Trophoblast cell (in vitro differentiated cells and primary cell): ENCODE measurements at regions not wholly inside any gene's neighbourhood (a gene's known extent, or its start where the extent isn't known, plus 50 kb on each side); places are given as distances from the start of the nearest gene placed in this dataset.
"Not testable (repeated sequence)": the region's sequence is repeated elsewhere in the genome, so short reads cannot be mapped to it uniquely, and the experiment has no call there.

Source experiments
- DNase-seq, 2 donors: peaks; one replicate each; pipeline ENCODE4 v3.0.0-alpha.2; 2016
- H2AFZ ChIP-seq: 2 replicates; pipeline ENCODE4 v1.6.1; 2013; ENCODE audit warnings: low read length, moderate library complexity, mild to moderate bottlenecking; ENCODE audit not compliant: insufficient read depth, poor library complexity
- H2AK5ac ChIP-seq: 2 replicates; pipeline ENCODE4 v1.6.1; 2013; ENCODE audit warnings: mild to moderate bottlenecking, low read length
- H2BK120ac ChIP-seq: 2 replicates; pipeline ENCODE4 v1.6.1; 2013; ENCODE audit warnings: low read length, mild to moderate bottlenecking, moderate library complexity; ENCODE audit not compliant: insufficient read depth, poor library complexity
- H2BK12ac ChIP-seq: 2 replicates; pipeline ENCODE4 v1.6.1; 2013; ENCODE audit warnings: mild to moderate bottlenecking, low read length, moderate library complexity
- H2BK5ac ChIP-seq: 2 replicates; pipeline ENCODE4 v1.6.1; 2013; ENCODE audit warnings: low read length, low read depth, moderate library complexity, mild to moderate bottlenecking; ENCODE audit not compliant: poor library complexity
- H3K14ac ChIP-seq: 2 replicates; pipeline ENCODE4 v1.6.1; 2013; ENCODE audit warnings: mild to moderate bottlenecking, low read length
- H3K18ac ChIP-seq: 2 replicates; pipeline ENCODE4 v1.6.1; 2013; ENCODE audit warnings: mild to moderate bottlenecking, low read length
- H3K23ac ChIP-seq: 2 replicates; pipeline ENCODE4 v1.6.1; 2013; ENCODE audit warnings: low read length
- H3K27ac ChIP-seq: 2 replicates; pipeline ENCODE4 v1.5.1; 2013; ENCODE audit warnings: low read depth, mild to moderate bottlenecking, inconsistent platforms, low read length, moderate library complexity
- H3K27me3 ChIP-seq: 2 replicates; pipeline ENCODE4 v1.6.1; 2013; ENCODE audit warnings: inconsistent platforms, mild to moderate bottlenecking, low read length, moderate library complexity; ENCODE audit not compliant: insufficient read depth
- H3K36me3 ChIP-seq, 2 experiments: 1 replicate in 1 of 2; 2 replicates in 1 of 2; pipeline ENCODE4 v1.6.1; 2013; ENCODE audit warnings: low read length in 2 of 2, mild to moderate bottlenecking in 2 of 2, moderate library complexity in 1 of 2; ENCODE audit not compliant: insufficient read depth in 2 of 2, control insufficient read depth in 1 of 2
- H3K4ac ChIP-seq: 2 replicates; pipeline ENCODE4 v1.6.1; 2013; ENCODE audit warnings: low read depth, mild to moderate bottlenecking, low read length, moderate library complexity
- H3K4me1 ChIP-seq, 2 experiments: 1 replicate in 1 of 2; 2 replicates in 1 of 2; pipeline ENCODE4 v1.6.1; 2013; ENCODE audit warnings: low read length in 2 of 2, mild to moderate bottlenecking in 2 of 2, moderate library complexity in 1 of 2; ENCODE audit not compliant: insufficient read depth in 2 of 2, control insufficient read depth in 1 of 2
- H3K4me2 ChIP-seq: 2 replicates; pipeline ENCODE4 v1.6.1; 2013; ENCODE audit warnings: inconsistent platforms, mild to moderate bottlenecking, low read length, moderate library complexity
- H3K4me3 ChIP-seq: 2 replicates; pipeline ENCODE4 v1.5.1; 2013; ENCODE audit warnings: mild to moderate bottlenecking, low read depth, low read length, inconsistent platforms
- H3K79me1 ChIP-seq: one replicate; pipeline ENCODE4 v1.6.1; 2013; ENCODE audit warnings: low read length
- H3K79me2 ChIP-seq: 2 replicates; pipeline ENCODE4 v1.6.1; 2013; ENCODE audit warnings: low read length, mild to moderate bottlenecking; ENCODE audit not compliant: control insufficient read depth, insufficient read depth, poor library complexity
- H3K9ac ChIP-seq: 2 replicates; pipeline ENCODE4 v1.6.1; 2013; ENCODE audit warnings: mild to moderate bottlenecking, low read length
- H3K9me3 ChIP-seq: 2 replicates; pipeline ENCODE4 v1.6.1; 2013; ENCODE audit warnings: low read depth, mild to moderate bottlenecking, control low read depth, inconsistent platforms, low read length; ENCODE audit not compliant: insufficient read depth
- H4K12ac ChIP-seq: 2 replicates; pipeline ENCODE4 v1.6.1; 2013; ENCODE audit warnings: low read depth, mild to moderate bottlenecking, low read length, moderate library complexity
- H4K8ac ChIP-seq: 2 replicates; pipeline ENCODE4 v1.6.1; 2013; ENCODE audit warnings: low read depth, mild to moderate bottlenecking, low read length, moderate library complexity
- H4K91ac ChIP-seq: one replicate; pipeline ENCODE4 v1.6.1; 2013; ENCODE audit warnings: low read depth, mild to moderate bottlenecking, low read length, moderate library complexity
- WGBS: extraction: QIAGEN DNeasy Blood & Tissue Kit; methylation state at CpG from one replicate; pipeline ENCODE4 v1.1.7; 2013; ENCODE audit warnings: missing lambda C conversion rate; ENCODE audit not compliant: insufficient read length, insufficient coverage; ENCODE audit errors: extremely low coverage; 5-methylcytosine and 5-hydroxymethylcytosine counted together

DNA sequence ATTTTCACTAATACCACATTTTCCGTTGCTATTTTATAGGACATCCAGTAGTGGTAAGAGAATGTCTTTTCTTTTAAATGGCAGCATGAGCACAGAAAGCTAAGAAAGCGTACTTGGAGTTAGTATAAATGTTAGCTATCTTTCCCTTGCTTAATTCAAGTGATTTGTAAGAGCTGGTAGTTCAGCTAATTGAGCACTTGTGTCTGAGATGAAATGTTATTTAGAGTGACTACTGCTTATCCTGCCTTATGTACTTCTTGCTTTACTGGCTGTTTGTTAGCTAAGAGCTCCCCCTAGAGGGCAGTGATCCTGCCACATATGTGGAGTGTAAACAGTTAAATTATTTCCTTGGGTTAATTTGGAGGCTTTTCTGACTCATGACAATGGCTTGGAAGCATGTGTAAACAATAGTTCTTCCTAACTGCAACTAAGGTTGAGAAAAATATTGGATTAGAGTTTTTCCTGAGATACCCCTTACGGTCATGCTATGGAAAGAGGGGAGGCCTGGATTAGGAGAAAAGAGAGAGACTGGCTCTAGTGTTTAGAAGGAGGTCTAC lies 171.9 kb upstream of the TGIF2LY start:
- H3K79me2 ChIP-seq, H2BK120ac ChIP-seq, H4K12ac ChIP-seq, H4K8ac ChIP-seq, DNase-seq, H3K27me3 ChIP-seq, H2BK5ac ChIP-seq, H3K23ac ChIP-seq, H3K4ac ChIP-seq, H2AK5ac ChIP-seq, H3K4me2 ChIP-seq, H2AFZ ChIP-seq, H3K36me3 ChIP-seq, H2BK12ac ChIP-seq, H3K18ac ChIP-seq, H3K9ac ChIP-seq, H3K4me3 ChIP-seq, H3K9me3 ChIP-seq, H3K14ac ChIP-seq, H3K4me1 ChIP-seq, H3K27ac ChIP-seq, H4K91ac ChIP-seq, H3K79me1 ChIP-seq: not testable (repeated sequence)
- WGBS, result no CpG with 5 or more reads among the region's 3 CpGs

- H3K9me3 ChIP-seq, H2BK5ac ChIP-seq, H3K4me1 ChIP-seq, H4K91ac ChIP-seq, DNase-seq, H3K23ac ChIP-seq, H2BK120ac ChIP-seq, H2AK5ac ChIP-seq, H3K36me3 ChIP-seq, H3K4me3 ChIP-seq, H2AFZ ChIP-seq, H3K18ac ChIP-seq, H3K9ac ChIP-seq, H3K27me3 ChIP-seq, H3K4me2 ChIP-seq, H4K12ac ChIP-seq, H3K79me2 ChIP-seq, H3K14ac ChIP-seq, H4K8ac ChIP-seq, H3K4ac ChIP-seq, H2BK12ac ChIP-seq, H3K79me1 ChIP-seq, H3K27ac ChIP-seq: not testable (repeated sequence)
- WGBS, result no CpG with 5 or more reads among the region's 8 CpGs
These were observed 168.5 kb upstream of the TGIF2LY start for GRCh38 chrY:3410322-3410892.
